CD14-positive monocyte (primary cell): ENCODE measurements at regions not wholly inside any gene's neighbourhood (a gene's known extent, or its start where the extent isn't known, plus 50 kb on each side); places are given as distances from the start of the nearest gene placed in this dataset.

Experiments
- DNase-seq, 3 donors: peaks; one replicate each; pipeline ENCODE4 v3.0.0-alpha.2; 2011 to 2022
- H2AFZ ChIP-seq: 2 replicates; pipeline ENCODE4 v1.6.0; 2012; ENCODE audit warnings: mild to moderate bottlenecking, low read depth, low read length, inconsistent platforms; ENCODE audit not compliant: insufficient read depth, poor library complexity, severe bottlenecking
- H3K27ac ChIP-seq, 2 donors: 1 replicate in 1 of 2; 2 replicates in 1 of 2; pipeline ENCODE4 v1.5.1; 2012 to 2013; ENCODE audit warnings: low read length in 2 of 2, control low read depth in 1 of 2, inconsistent platforms in 1 of 2, low read depth in 1 of 2, mild to moderate bottlenecking in 1 of 2
- H3K27me3 ChIP-seq, 2 donors: one replicate each; pipeline versions ENCODE4 v1.6.0 to v1.6.1; 2011 to 2013; ENCODE audit warnings: low read length in 2 of 2; ENCODE audit not compliant: control insufficient read depth in 2 of 2, insufficient read depth in 2 of 2
- H3K36me3 ChIP-seq, 2 donors: replicated peaks in 1 of 2; 1 replicate in 1 of 2; 2 replicates in 1 of 2; pipeline versions ENCODE4 v1.5.1 to v1.6.1; 2012 to 2013; ENCODE audit warnings: low read length in 2 of 2, control low read depth in 1 of 2, inconsistent platforms in 1 of 2, mild to moderate bottlenecking in 1 of 2; ENCODE audit not compliant: insufficient read depth in 2 of 2, control insufficient read depth in 1 of 2
- H3K4me1 ChIP-seq, 2 donors: 1 replicate in 1 of 2; 2 replicates in 1 of 2; pipeline versions ENCODE4 v1.5.1 to v1.6.1; 2012 to 2013; ENCODE audit warnings: low read length in 2 of 2, control low read depth in 1 of 2, inconsistent platforms in 1 of 2, mild to moderate bottlenecking in 1 of 2, moderate library complexity in 1 of 2; ENCODE audit not compliant: insufficient read depth in 2 of 2, control insufficient read depth in 1 of 2
- H3K4me2 ChIP-seq: replicated peaks from 2 replicates; pipeline ENCODE3; 2012; ENCODE audit warnings: low read length, moderate library complexity, mild to moderate bottlenecking; ENCODE audit not compliant: poor library complexity, severe bottlenecking; ENCODE audit errors: extremely low read depth
- H3K4me3 ChIP-seq, 3 experiments: fragments of 200-600 bp in 1 of 3; sonication (generic) in 1 of 3; replicated peaks in 1 of 3; 1 replicate in 2 of 3; 2 replicates in 1 of 3; pipeline ENCODE4 v1.5.1; 2011 to 2013; ENCODE audit warnings: low read length in 3 of 3, mild to moderate bottlenecking in 3 of 3, control low read depth in 2 of 3, low read depth in 2 of 3, inconsistent platforms in 1 of 3, moderate library complexity in 1 of 3
- H3K79me2 ChIP-seq: 2 replicates; pipeline ENCODE4 v1.6.0; 2012; ENCODE audit warnings: mild to moderate bottlenecking, control low read depth, inconsistent platforms, low read length, moderate library complexity; ENCODE audit not compliant: insufficient read depth
- H3K9ac ChIP-seq: 2 replicates; pipeline ENCODE4 v1.6.0; 2017; ENCODE audit warnings: low read length, mild to moderate bottlenecking; ENCODE audit not compliant: insufficient read depth, poor library complexity, severe bottlenecking
- H3K9me3 ChIP-seq, 2 donors: replicated peaks in 1 of 2; 1 replicate in 1 of 2; 2 replicates in 1 of 2; pipeline versions ENCODE4 v1.5.1 to v1.6.1; 2012 to 2013; ENCODE audit warnings: low read length in 2 of 2, control low read depth in 1 of 2; ENCODE audit not compliant: control insufficient read depth in 1 of 2, insufficient read depth in 1 of 2
- H4K20me1 ChIP-seq: 2 replicates; pipeline ENCODE4 v1.6.0; 2012; ENCODE audit warnings: mild to moderate bottlenecking, low read length, control low read depth, moderate library complexity; ENCODE audit not compliant: insufficient read depth
- H3K27ac Mint-ChIP-seq, 7 donors: one replicate each; pipeline ENCODE4 v1.8.0; 2020; ENCODE audit warnings: mild to moderate bottlenecking in 7 of 7, mixed read lengths in 7 of 7, moderate library complexity in 6 of 7, inconsistent platforms in 2 of 7
- H3K27me3 Mint-ChIP-seq, 3 donors: one replicate each; pipeline ENCODE4 v1.8.0; 2021 to 2022; ENCODE audit warnings: low read depth in 3 of 3, mild to moderate bottlenecking in 3 of 3, mixed read lengths in 3 of 3, moderate library complexity in 3 of 3, inconsistent platforms in 1 of 3
- H3K36me3 Mint-ChIP-seq, 2 donors: one replicate each; pipeline ENCODE4 v1.8.0; 2020; ENCODE audit warnings: mixed read lengths in 2 of 2, inconsistent platforms in 1 of 2, mild to moderate bottlenecking in 1 of 2
- H3K4me1 Mint-ChIP-seq: one replicate; pipeline ENCODE4 v1.8.0; 2020; ENCODE audit warnings: mild to moderate bottlenecking, mixed read lengths
- H3K4me3 Mint-ChIP-seq, 2 donors: one replicate each; pipeline ENCODE4 v1.8.0; 2020; ENCODE audit warnings: mild to moderate bottlenecking in 2 of 2, mixed read lengths in 2 of 2, moderate library complexity in 1 of 2
- H3K9me3 Mint-ChIP-seq, 7 donors: one replicate each; pipeline ENCODE4 v1.8.0; 2020 to 2022; ENCODE audit warnings: mixed read lengths in 7 of 7, mild to moderate bottlenecking in 6 of 7, moderate library complexity in 6 of 7, inconsistent platforms in 2 of 7
- CTCF ChIP-seq: fragments of 200-600 bp; IDR thresholded peaks from one replicate; pipeline ENCODE4 v1.8.0; 2022; ENCODE audit warnings: antibody characterized with exemption, mild to moderate bottlenecking
- WGBS: methylation state at CpG from one replicate; pipeline ENCODE4 v1.1.5; 2013; ENCODE audit warnings: missing lambda C conversion rate; ENCODE audit not compliant: insufficient coverage; 5-methylcytosine and 5-hydroxymethylcytosine counted together
- intact Hi-C, 2 donors: fragments of 100-400 bp; cut with micrococcal nuclease; formaldehyde crosslinking; loops; one replicate each; pipeline versions ENCODE4 v1.15.0 to v1.15.1; 2023

GRCh38 chr18:67589325-67589724 lies 72.8 kb upstream of the DSEL start:
- Histone ChIP-seq H3K79me2 (no peaks in the 10 kb centered on the region), H3K36me3 (no peaks in the 10 kb centered on the region), H3K27ac (no peak overlapping the region), H2AFZ (no peak overlapping the region), H3K4me2 (no peak overlapping the region), H3K4me1 (no peaks in the 10 kb centered on the region), H3K27me3 (no peaks in the 10 kb centered on the region), H3K9ac (no peak overlapping the region), H3K4me3 (no peak overlapping the region), H4K20me1 (no peaks in the 10 kb centered on the region), H3K9me3 (no peaks in the 10 kb centered on the region)
- no peak for TF ChIP-seq CTCF
- Mint-ChIP-seq H3K27ac (no peak overlapping the region), H3K27me3 (no peaks in the 10 kb centered on the region), H3K4me1 (no peaks in the 10 kb centered on the region), H3K36me3 (no peaks in the 10 kb centered on the region), H3K9me3 (peaks cover 0 to 3% (median 0%) of the 10 kb centered on the region in 7 donors), H3K4me3 (no peak overlapping the region)
- DNase-seq: no peak
- intact Hi-C loops: no loop called here
- WGBS: no CpG with 5 or more reads among the region's 3 CpGs

- no peak overlapping the region for H3K4me2 ChIP-seq
- DNase-seq: no peak
- H3K36me3 ChIP-seq: no peaks in the 10 kb centered on the region
- H3K9me3 ChIP-seq: no peaks in the 10 kb centered on the region
- H3K9ac ChIP-seq: no peak overlapping the region
- Mint-ChIP-seq H3K27me3 (no peaks in the 10 kb centered on the region), H3K27ac (no peak overlapping the region), H3K4me1 (no peaks in the 10 kb centered on the region), H3K4me3 (no peak overlapping the region), H3K9me3 (peaks cover 0 to 2% (median 0%) of the 10 kb centered on the region in 7 donors), H3K36me3 (no peaks in the 10 kb centered on the region)
- no peaks in the 10 kb centered on the region for H4K20me1 ChIP-seq
- intact Hi-C loops: no loop called here
- H3K4me3 ChIP-seq: no peak overlapping the region
- H3K4me1 ChIP-seq: no peaks in the 10 kb centered on the region
- no peak for TF ChIP-seq CTCF
- no CpG with 5 or more reads among the region's 2 CpGs for WGBS
- H3K79me2 ChIP-seq: no peaks in the 10 kb centered on the region
- H3K27me3 ChIP-seq: no peaks in the 10 kb centered on the region
- no peak overlapping the region for H2AFZ ChIP-seq
- no peak overlapping the region for H3K27ac ChIP-seq
Observed at GRCh38 chr18:67586101-67586500, 69.6 kb upstream of the DSEL start.
